ENCODE measurements at regions not wholly inside any gene's neighbourhood (a gene's known extent, or its start where the extent isn't known, plus 50 kb on each side); places are given as distances from the start of the nearest gene placed in this dataset.

DNA sequence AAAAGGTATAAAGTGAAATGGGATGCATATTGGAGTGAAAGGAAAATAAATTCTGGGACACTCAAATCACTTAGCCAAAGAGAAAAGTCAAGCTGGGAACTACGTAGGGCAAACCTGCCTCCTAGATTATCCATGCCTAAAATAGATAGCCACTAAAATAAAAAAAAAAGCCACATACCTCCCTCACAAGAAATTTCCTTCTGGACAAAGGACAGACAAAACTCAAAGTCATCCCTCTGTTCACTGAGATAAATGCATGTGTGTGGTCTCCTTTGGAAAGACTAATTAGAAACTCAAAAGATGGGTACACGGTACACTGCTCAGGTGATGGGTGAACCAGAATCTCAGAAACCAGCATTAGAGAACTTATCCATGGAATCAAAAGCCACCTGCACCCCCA, 65.2 kb upstream of the MME start:
- TF ChIP-seq, protein P1, sequence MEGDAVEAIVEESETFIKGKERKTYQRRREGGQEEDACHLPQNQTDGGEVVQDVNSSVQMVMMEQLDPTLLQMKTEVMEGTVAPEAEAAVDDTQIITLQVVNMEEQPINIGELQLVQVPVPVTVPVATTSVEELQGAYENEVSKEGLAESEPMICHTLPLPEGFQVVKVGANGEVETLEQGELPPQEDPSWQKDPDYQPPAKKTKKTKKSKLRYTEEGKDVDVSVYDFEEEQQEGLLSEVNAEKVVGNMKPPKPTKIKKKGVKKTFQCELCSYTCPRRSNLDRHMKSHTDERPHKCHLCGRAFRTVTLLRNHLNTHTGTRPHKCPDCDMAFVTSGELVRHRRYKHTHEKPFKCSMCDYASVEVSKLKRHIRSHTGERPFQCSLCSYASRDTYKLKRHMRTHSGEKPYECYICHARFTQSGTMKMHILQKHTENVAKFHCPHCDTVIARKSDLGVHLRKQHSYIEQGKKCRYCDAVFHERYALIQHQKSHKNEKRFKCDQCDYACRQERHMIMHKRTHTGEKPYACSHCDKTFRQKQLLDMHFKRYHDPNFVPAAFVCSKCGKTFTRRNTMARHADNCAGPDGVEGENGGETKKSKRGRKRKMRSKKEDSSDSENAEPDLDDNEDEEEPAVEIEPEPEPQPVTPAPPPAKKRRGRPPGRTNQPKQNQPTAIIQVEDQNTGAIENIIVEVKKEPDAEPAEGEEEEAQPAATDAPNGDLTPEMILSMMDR (IDR thresholded peaks at IDR 0.05; ENCODE audit: low read length), result no peak
- TF ChIP-seq EZH2 (IDR thresholded peaks at IDR 0.05; ENCODE audit: borderline replicate concordance, low read length), result no peak

All from OCI-LY1 (cell line).